ENCODE measurements at regions not wholly inside any gene's neighbourhood (a gene's known extent, or its start where the extent isn't known, plus 50 kb on each side); places are given as distances from the start of the nearest gene placed in this dataset.

DNA sequence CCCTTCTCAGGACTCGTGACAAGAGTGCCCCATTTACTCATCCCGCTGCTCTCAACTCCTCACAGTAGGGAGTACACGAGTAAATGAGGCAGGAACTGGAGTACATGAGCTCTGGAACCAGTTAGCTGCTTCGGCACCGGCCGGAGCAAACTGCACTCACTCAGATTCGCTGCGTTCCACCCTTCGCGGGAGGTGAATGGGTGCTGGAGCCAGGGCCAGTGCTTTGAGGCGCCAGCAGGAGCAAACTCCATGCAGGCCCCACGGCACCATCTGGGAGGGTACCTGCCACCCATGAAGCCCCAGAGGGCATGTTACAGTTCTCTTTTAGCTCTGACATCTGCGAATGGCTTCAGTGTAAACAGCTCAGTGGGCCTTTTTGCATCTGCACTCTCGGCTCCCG, 315.5 kb upstream of the GK2 start:
- Histone ChIP-seq H3K9ac (replicated peaks; ENCODE audit: extremely low read depth, insufficient read depth, low read length) (no peak overlapping the region), H3K79me2 (ENCODE audit: control insufficient read depth, insufficient read depth, low read length) (no peaks in the 10 kb centered on the region), H4K20me1 (replicated peaks; ENCODE audit: control insufficient read depth, extremely low read depth, insufficient read depth, low read length) (no peaks in the 10 kb centered on the region), H3K27me3 (ENCODE audit: control insufficient read depth in 2 of 2, insufficient read depth in 2 of 2, low read length in 2 of 2) (no peaks in the 10 kb centered on the region), H3K36me3 (ENCODE audit: control insufficient read depth in 2 of 2, extremely low read depth in 1 of 2, insufficient read depth in 2 of 2, low read length in 2 of 2) (no peaks in the 10 kb centered on the region), H3K4me1 (ENCODE audit: control insufficient read depth, extremely low read depth, insufficient read depth, low read length) (no peaks in the 10 kb centered on the region), H2AFZ (ENCODE audit: low read depth, low read length) (no peak overlapping the region), H3K9me1 (replicated peaks; ENCODE audit: control insufficient read depth, extremely low read depth, insufficient read depth, low read length) (no peaks in the 10 kb centered on the region), H3K4me3 (replicated peaks in 1 of 3; ENCODE audit: insufficient read depth in 1 of 3, low read depth in 1 of 3, low read length in 3 of 3) (no peak overlapping the region), H3K27ac (ENCODE audit: insufficient read depth, low read depth, low read length) (no peak overlapping the region), H3K9me3 (replicated peaks; ENCODE audit: control insufficient read depth, insufficient read depth, low read length) (no peaks in the 10 kb centered on the region), H3K4me2 (ENCODE audit: insufficient read depth, low read length) (no peak overlapping the region)
- DNase-seq (ENCODE audit: low read depth, low spot score) (no peak), FAIRE-seq (no peak)
- TF ChIP-seq EZH2 (IDR thresholded peaks at IDR 0.05; ENCODE audit: borderline replicate concordance, low read depth, low read length, severe bottlenecking) (no peak), POLR2A (IDR thresholded peaks at IDR 0.05; ENCODE audit: low read depth, low read length) (no peak), CTCF (IDR thresholded peaks at IDR 0.05; ENCODE audit: extremely low read depth in 1 of 2, insufficient read depth in 1 of 2, low read depth in 1 of 2, low read length in 2 of 2) (no peak), GATA2 (IDR thresholded peaks at IDR 0.05; ENCODE audit: insufficient read depth, insufficient read length, low read depth, low read length) (no peak), FOS (IDR thresholded peaks at IDR 0.05; ENCODE audit: borderline replicate concordance, insufficient read depth, low read length) (no peak), MYC (IDR thresholded peaks at IDR 0.05; ENCODE audit: low read depth, low read length) (no peak), JUN (IDR thresholded peaks at IDR 0.05; ENCODE audit: borderline replicate concordance, insufficient read depth, insufficient read length, low read depth) (no peak), POLR2AphosphoS5 (IDR thresholded peaks at IDR 0.05; ENCODE audit: insufficient read depth, low read depth, low read length) (no peak)
- TF ChIP-seq, protein P1, sequence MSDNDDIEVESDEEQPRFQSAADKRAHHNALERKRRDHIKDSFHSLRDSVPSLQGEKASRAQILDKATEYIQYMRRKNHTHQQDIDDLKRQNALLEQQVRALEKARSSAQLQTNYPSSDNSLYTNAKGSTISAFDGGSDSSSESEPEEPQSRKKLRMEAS (IDR thresholded peaks at IDR 0.05; ENCODE audit: insufficient read depth, insufficient read length): no peak
- ChIA-PET CTCF (no interaction called here), POLR2A (no interaction called here)
- intact Hi-C loops (cut with micrococcal nuclease): no loop called here
- BruUV-seq (replicated peaks): no TSS peak
- dilution Hi-C loops (cut with MboI; ENCODE audit: extremely low pct_ligation_motif_present, low sequenced_read_pairs): no loop called here
